ENCODE measurements at regions not wholly inside any gene's neighbourhood (a gene's known extent, or its start where the extent isn't known, plus 50 kb on each side); places are given as distances from the start of the nearest gene placed in this dataset.

- no peak for TF ChIP-seq JUND (IDR thresholded peaks at IDR 0.05; ENCODE audit: low read depth)
- in situ Hi-C loops (cut with HindIII; ENCODE audit: low pct_unique_long_range_greater_than_20kb, low sequenced_read_pairs) = no loop called here
- no peak for DNase-seq (ENCODE audit: low read depth in 1 of 2, low spot score in 1 of 2)
Observed at GRCh38 chr7:128172151-128172550, 68.9 kb upstream of the LEP start.

GRCh38 chr7:128172963-128173362, 68.1 kb upstream of the LEP start:
- TF ChIP-seq JUND (IDR thresholded peaks at IDR 0.05; ENCODE audit: low read depth) = no peak
- no peak for DNase-seq (ENCODE audit: low read depth in 1 of 2, low spot score in 1 of 2)
- in situ Hi-C loops (cut with HindIII; ENCODE audit: low pct_unique_long_range_greater_than_20kb, low sequenced_read_pairs) = no loop called here

DNA sequence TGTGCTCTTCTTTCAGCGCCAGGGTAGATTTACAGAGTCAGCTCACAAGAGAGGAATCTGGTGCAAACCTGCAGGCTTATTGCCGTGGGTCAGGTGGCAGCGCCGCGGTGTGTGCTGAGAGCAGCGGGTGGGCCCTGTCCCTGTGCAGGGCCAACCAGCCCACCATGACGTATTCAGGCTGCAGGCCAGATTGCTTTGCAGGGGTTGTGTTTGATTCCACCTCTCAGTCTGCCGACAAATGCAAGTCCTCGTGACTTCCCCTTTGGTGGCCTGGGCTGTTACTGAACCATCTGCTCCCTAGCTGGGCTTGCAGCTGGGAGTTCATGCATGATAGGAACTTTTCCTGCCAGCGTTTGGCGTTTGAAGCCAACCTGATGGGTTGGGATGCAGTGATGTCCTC, 66.7 kb upstream of the LEP start:
- no peak for DNase-seq (ENCODE audit: low read depth in 1 of 2, low spot score in 1 of 2)
- in situ Hi-C loops (cut with HindIII; ENCODE audit: low pct_unique_long_range_greater_than_20kb, low sequenced_read_pairs) = no loop called here
- TF ChIP-seq JUND (IDR thresholded peaks at IDR 0.05; ENCODE audit: low read depth) = no peak

GRCh38 chr7:128176696-128177095, 64.4 kb upstream of the LEP start:
- no peak for DNase-seq (ENCODE audit: low read depth in 1 of 2, low spot score in 1 of 2)
- in situ Hi-C loops (cut with HindIII; ENCODE audit: low pct_unique_long_range_greater_than_20kb, low sequenced_read_pairs) = no loop called here

DNA sequence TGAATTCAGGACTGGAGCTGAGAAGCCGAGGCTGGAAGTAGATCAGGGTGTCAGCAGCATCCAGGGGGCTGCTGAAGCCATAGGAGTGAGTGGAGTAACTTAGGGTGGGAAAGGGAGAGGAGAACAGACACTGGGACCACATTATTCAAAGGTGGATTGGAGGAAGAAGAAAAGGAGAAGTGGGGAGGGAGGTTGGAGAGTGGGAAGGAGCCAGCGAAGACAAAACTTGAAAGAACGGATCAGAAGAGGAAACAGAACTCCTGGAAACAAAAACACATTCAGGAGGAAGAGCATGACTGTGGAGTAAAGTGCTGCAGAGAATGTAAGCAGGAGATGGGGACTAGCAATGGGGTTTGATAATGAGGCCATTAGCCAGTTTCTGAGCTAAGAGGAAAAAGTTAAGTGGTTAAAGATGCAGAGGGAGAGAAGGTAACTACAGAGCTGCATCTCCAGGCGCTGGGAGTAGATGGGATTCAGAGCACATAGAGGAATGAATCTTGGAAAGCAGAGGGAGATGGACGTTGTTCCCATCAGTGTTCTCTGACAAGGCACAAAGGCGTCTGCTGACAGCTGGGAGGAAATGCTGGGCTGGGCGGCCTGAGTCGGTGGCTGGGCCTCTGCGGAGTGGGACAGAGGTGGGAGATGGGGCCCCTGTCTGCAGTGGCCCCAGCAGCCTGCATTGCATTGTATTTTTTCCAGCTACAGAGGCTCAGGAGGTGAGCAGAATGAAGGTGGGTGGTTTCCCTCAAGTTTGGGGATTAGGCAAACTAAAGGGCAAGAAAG, 63.1 kb upstream of the LEP start:
- DNase-seq (ENCODE audit: low read depth in 1 of 2, low spot score in 1 of 2) = no peak
- TF ChIP-seq JUND (IDR thresholded peaks at IDR 0.05; ENCODE audit: low read depth) = no peak
- in situ Hi-C loops (cut with HindIII; ENCODE audit: low pct_unique_long_range_greater_than_20kb, low sequenced_read_pairs) = no loop called here

More at GRCh38 chr7:128176696-128177095, 64.4 kb upstream of the LEP start:
- no peak for TF ChIP-seq JUND (IDR thresholded peaks at IDR 0.05; ENCODE audit: low read depth)

- no peak for DNase-seq (ENCODE audit: low read depth in 1 of 2, low spot score in 1 of 2)
- TF ChIP-seq JUND (IDR thresholded peaks at IDR 0.05; ENCODE audit: low read depth) = no peak
- in situ Hi-C loops (cut with HindIII; ENCODE audit: low pct_unique_long_range_greater_than_20kb, low sequenced_read_pairs) = no loop called here
Observed at GRCh38 chr7:128178611-128179010, 62.5 kb upstream of the LEP start.

- in situ Hi-C loops (cut with HindIII; ENCODE audit: low pct_unique_long_range_greater_than_20kb, low sequenced_read_pairs) = no loop called here
- no peak for DNase-seq (ENCODE audit: low read depth in 1 of 2, low spot score in 1 of 2)
- no peak for TF ChIP-seq JUND (IDR thresholded peaks at IDR 0.05; ENCODE audit: low read depth)
Observed at GRCh38 chr7:128188396-128189230, 52.5 kb upstream of the LEP start.

DNA sequence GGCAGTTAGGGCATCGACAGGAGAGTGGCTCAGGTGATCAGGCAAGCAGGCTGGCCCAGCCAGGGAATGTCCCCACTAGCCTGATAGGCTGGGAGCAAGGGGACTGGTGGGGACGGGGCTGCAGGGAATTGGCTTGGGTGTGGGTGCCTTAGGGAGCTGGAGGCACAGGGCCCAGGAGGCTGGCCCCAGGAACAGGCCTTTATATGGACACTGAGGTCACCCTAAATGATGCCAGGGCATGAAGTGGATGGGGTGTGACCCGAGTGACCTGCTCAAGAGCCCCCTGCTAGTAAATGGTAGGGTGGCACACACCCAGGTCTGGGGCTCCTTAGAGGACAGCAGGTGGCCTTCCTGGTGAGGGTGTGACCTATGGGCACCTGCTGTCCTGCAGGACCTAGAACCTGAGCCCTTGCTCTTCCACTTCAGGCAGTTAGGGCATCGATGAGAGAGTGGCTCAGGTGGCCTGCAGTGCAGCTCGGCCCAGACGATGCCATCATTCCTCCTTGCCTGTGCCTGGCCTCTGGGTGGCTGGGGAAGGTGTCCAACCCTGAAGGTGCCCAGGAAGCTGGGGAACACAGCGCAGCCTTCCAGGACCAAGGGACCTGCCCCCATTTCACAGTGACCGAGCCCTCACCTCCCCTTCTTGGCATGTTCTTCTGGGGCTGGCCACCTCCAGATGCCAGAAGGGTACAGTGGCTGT, 51.7 kb upstream of the LEP start:
- no peak for TF ChIP-seq JUND (IDR thresholded peaks at IDR 0.05; ENCODE audit: low read depth)
- DNase-seq (ENCODE audit: low read depth in 1 of 2, low spot score in 1 of 2) = no peak
- in situ Hi-C loops (cut with HindIII; ENCODE audit: low pct_unique_long_range_greater_than_20kb, low sequenced_read_pairs) = no loop called here

DNA sequence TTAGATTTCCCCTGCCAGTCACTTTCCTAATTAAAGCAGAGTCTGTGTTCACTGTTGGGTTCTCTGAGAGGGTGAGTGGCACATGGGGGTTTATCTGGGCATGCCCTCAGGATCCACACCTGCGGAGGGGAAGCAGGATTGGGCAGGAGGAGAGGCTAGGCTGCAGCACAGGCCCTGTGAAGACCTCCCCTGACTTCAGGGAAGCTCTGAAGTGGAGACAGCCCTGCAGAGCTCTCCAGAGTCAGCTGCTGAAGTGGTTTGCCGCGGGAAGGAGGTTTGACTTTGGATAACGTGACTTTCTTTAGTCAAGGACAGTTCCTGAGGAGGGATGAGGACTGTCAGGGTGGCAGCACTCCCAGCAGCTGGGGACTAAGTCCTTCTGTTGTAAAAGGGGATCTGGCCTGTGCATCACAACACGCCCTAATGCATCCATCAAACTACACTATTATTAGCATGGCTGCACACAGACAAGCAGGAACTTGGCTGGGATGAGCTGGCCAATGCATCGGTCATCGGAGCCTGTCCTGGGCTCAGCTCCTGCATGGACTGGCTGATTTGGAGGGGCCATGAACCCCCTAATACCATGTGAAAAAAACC, 50.9 kb upstream of the LEP start:
- TF ChIP-seq JUND (IDR thresholded peaks at IDR 0.05; ENCODE audit: low read depth) = no peak
- no peak for DNase-seq (ENCODE audit: low read depth in 1 of 2, low spot score in 1 of 2)
- in situ Hi-C loops (cut with HindIII; ENCODE audit: low pct_unique_long_range_greater_than_20kb, low sequenced_read_pairs) = no loop called here

DNA sequence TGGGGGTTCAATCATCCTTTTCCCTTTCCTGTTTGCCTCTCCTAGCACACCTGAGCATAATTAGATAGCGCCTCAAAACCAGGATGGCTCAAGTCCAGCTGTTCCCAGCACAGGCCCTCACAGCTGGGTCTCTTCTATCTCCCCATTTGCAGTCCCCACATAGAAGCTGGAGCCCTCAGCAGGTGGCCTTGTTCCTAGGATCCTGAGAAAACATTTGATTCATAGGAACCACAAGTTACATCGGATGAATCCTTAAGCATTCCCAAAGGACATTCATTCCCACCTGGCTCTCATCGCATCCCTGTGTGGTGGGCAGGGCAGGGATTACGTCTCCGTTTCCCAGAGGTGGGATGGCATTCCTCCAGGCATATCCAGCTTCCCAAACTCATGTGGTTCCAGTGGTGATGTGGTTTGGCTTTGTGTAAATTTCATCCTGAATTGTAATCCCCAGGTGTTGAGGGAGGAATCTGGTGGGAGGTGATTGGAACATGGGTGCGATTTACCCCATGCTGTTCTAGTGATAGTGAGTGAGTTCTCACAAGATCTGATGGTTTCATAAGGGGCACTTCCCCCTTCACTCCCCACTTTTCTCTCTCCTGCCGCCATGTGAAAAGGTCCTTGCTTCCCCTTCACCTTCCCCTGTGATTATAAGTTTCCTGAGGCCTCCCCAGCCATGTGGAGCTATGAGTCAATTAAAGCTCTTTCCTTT, 49.8 kb upstream of the LEP start:
- no peak for TF ChIP-seq JUND (IDR thresholded peaks at IDR 0.05; ENCODE audit: low read depth)
- in situ Hi-C loops (cut with HindIII; ENCODE audit: low pct_unique_long_range_greater_than_20kb, low sequenced_read_pairs) = no loop called here

More for the DNA sequence above, 49.8 kb upstream of the LEP start:
- no peak for DNase-seq (ENCODE audit: low read depth in 1 of 2, low spot score in 1 of 2)
